ENCODE measurements at regions not wholly inside any gene's neighbourhood (a gene's known extent, or its start where the extent isn't known, plus 50 kb on each side); places are given as distances from the start of the nearest gene placed in this dataset.

GRCh38 chr1:195894411-195894810 lies 713.8 kb downstream of the KCNT2 start:
- Histone ChIP-seq H3K79me2 (ENCODE audit: insufficient read depth, low read length) (no peaks in the 10 kb centered on the region), H4K20me1 (ENCODE audit: insufficient read depth) (no peaks in the 10 kb centered on the region), H3K27me3 (ENCODE audit: insufficient read depth, low read length) (no peaks in the 10 kb centered on the region), H3K4me2 (ENCODE audit: low read length) (no peak overlapping the region), H3K36me3 (ENCODE audit: control insufficient read depth in 1 of 2, insufficient read depth in 2 of 2, low read length in 2 of 2) (no peaks in the 10 kb centered on the region), H3K9ac (ENCODE audit: low read length) (no peak overlapping the region), H3K9me2 (ENCODE audit: insufficient read depth) (no peaks in the 10 kb centered on the region), H3K4me1 (ENCODE audit: control insufficient read depth in 1 of 2, insufficient read depth in 2 of 2, low read length in 2 of 2) (no peaks in the 10 kb centered on the region), H3K4me3 (replicated peaks in 1 of 2; ENCODE audit: low read depth in 1 of 2, low read length in 2 of 2) (no peak overlapping the region), H3K27ac (ENCODE audit: low read depth, low read length) (no peak overlapping the region), H2AFZ (ENCODE audit: low read depth, low read length, poor library complexity, severe bottlenecking) (no peak overlapping the region), H3K9me3 (ENCODE audit: control insufficient read depth in 1 of 2, insufficient read depth in 1 of 2, low read depth in 1 of 2, low read length in 2 of 2) (no peaks in the 10 kb centered on the region)
- ChIA-PET RAD21 (ENCODE audit: low non-redundant PET in 1 of 2, low total read pairs in 2 of 2, uncharacterized antibody in 2 of 2, unreplicated experiment in 2 of 2) (no interaction called here), CTCF (no interaction called here), POLR2A (no interaction called here)
- no peak for ATAC-seq
- DNase-seq (ENCODE audit: low read depth, low spot score), result no peak
- no TSS peak for BruUV-seq (replicated peaks)
- intact Hi-C loops (cut with micrococcal nuclease), result no loop called here
- no peak for TF ChIP-seq ATF3 (IDR thresholded peaks at IDR 0.05)

GRCh38 chr1:195886000-195886399 lies 722.2 kb downstream of the KCNT2 start:
- ATAC-seq, result peak; percentile 57; the same call in 1 of the 2 replicates
- intact Hi-C loops (cut with micrococcal nuclease), result no loop called here
- no peaks in the 10 kb centered on the region for H3K9me3 ChIP-seq (ENCODE audit: control insufficient read depth in 1 of 2, insufficient read depth in 1 of 2, low read depth in 1 of 2, low read length in 2 of 2)
- H3K36me3 ChIP-seq (ENCODE audit: control insufficient read depth in 1 of 2, insufficient read depth in 2 of 2, low read length in 2 of 2), result no peaks in the 10 kb centered on the region
- H4K20me1 ChIP-seq (ENCODE audit: insufficient read depth), result no peaks in the 10 kb centered on the region
- ChIA-PET POLR2A (interaction anchor here (0.5 kb wide), 1 partner anchor 233 kb away, joined by 4 read pairs; no protein-coding TSS in a partner anchor), CTCF (interaction anchor here (0.7 to 1.9 kb wide), 10 partner anchors 10 to 46 kb away, joined by 3 to 5 read pairs (median 4); no protein-coding TSS in a partner anchor), RAD21 (ENCODE audit: low non-redundant PET in 1 of 2, low total read pairs in 2 of 2, uncharacterized antibody in 2 of 2, unreplicated experiment in 2 of 2) (no interaction called here)
- H3K27me3 ChIP-seq (ENCODE audit: insufficient read depth, low read length), result no peaks in the 10 kb centered on the region
- peak; percentile 3 for DNase-seq (ENCODE audit: low read depth, low spot score)
- H3K4me2 ChIP-seq (ENCODE audit: low read length), result no peak overlapping the region
- no peak overlapping the region for H2AFZ ChIP-seq (ENCODE audit: low read depth, low read length, poor library complexity, severe bottlenecking)
- no peaks in the 10 kb centered on the region for H3K79me2 ChIP-seq (ENCODE audit: insufficient read depth, low read length)
- no peak overlapping the region for H3K4me3 ChIP-seq (replicated peaks in 1 of 2; ENCODE audit: low read depth in 1 of 2, low read length in 2 of 2)
- no peaks in the 10 kb centered on the region for H3K9me2 ChIP-seq (ENCODE audit: insufficient read depth)
- H3K9ac ChIP-seq (ENCODE audit: low read length), result no peak overlapping the region
- TF ChIP-seq SIN3A (IDR thresholded peaks at IDR 0.05; ENCODE audit: low read depth), result no peak
- peak; percentile 5 to 68 (median 45); a peak in 3 of 6 replicates for TF ChIP-seq CTCF (IDR thresholded peaks at IDR 0.05 in 2 of 3, conservative IDR thresholded peaks at IDR 0.05 in 1 of 3; ENCODE audit: borderline replicate concordance in 1 of 3, insufficient read depth in 1 of 3, low read depth in 2 of 3, low read length in 2 of 3)
- 0 out of 2 replicates have a peak, but pooled peaks have one; percentile 17 for TF ChIP-seq CBX3 (IDR thresholded peaks at IDR 0.05; ENCODE audit: low read depth)
- 0 out of 2 replicates have a peak, but pooled peaks have one; percentile 7 for TF ChIP-seq RAD21 (IDR thresholded peaks at IDR 0.05; ENCODE audit: low read depth)
- TF ChIP-seq YY1 (IDR thresholded peaks at IDR 0.05; ENCODE audit: extremely low read depth, insufficient replicate concordance, low read depth, low read length), result no peak
- no peak overlapping the region for H3K27ac ChIP-seq (ENCODE audit: low read depth, low read length)
- no TSS peak for BruUV-seq (replicated peaks)
- H3K4me1 ChIP-seq (ENCODE audit: control insufficient read depth in 1 of 2, insufficient read depth in 2 of 2, low read length in 2 of 2), result no peaks in the 10 kb centered on the region

All from HCT116 (cell line).